B cell (primary cell): ENCODE measurements at regions not wholly inside any gene's neighbourhood (a gene's known extent, or its start where the extent isn't known, plus 50 kb on each side); places are given as distances from the start of the nearest gene placed in this dataset.

Source experiments
- ATAC-seq: fragments of 200-7000 bp; cut with Tn5 transposase; one replicate; pipeline ENCODE4 v1.10.0; 2021; ENCODE audit warnings: low read depth, mild to moderate bottlenecking, moderate number of reproducible peaks, moderate library complexity
- CTCF ChIA-PET: fragments of 350-600 bp; sonication (Branson Sonifier 250); formaldehyde crosslinking; loops from one replicate; lab custom pipeline; 2021; ENCODE audit warnings: antibody characterized with exemption, inconsistent platforms; lab: Charles Lee
- POLR2A ChIA-PET: fragments of 350-600 bp; sonication (Branson Sonifier 250); formaldehyde crosslinking; loops from one replicate; lab custom pipeline; 2021; ENCODE audit warnings: antibody characterized with exemption; lab: Charles Lee
- DNase-seq: peaks from one replicate; pipeline ENCODE4 v3.0.0; 2013
- H2AFZ ChIP-seq: 2 replicates; pipeline ENCODE4 v1.6.1; 2012; ENCODE audit warnings: mild to moderate bottlenecking, low read depth, low read length; ENCODE audit not compliant: insufficient read depth, poor library complexity, severe bottlenecking
- H3K27ac ChIP-seq, 2 donors: 1 replicate in 1 of 2; 2 replicates in 1 of 2; pipeline ENCODE4 v1.5.1; 2012 to 2013; ENCODE audit warnings: low read length in 2 of 2, mild to moderate bottlenecking in 2 of 2, moderate library complexity in 1 of 2
- H3K27me3 ChIP-seq, 4 experiments: fragments of 200-600 bp in 1 of 4; sonication (generic) in 1 of 4; replicated peaks in 1 of 4; 1 replicate in 2 of 4; 2 replicates in 2 of 4; pipeline versions ENCODE4 v1.6.1 to v1.7.0; 2013 to 2016; ENCODE audit warnings: low read length in 3 of 4, mild to moderate bottlenecking in 2 of 4, mixed read lengths in 1 of 4, moderate library complexity in 1 of 4; ENCODE audit not compliant: insufficient read depth in 4 of 4, control insufficient read depth in 3 of 4; ENCODE audit errors: control extremely low read depth in 1 of 4
- H3K36me3 ChIP-seq, 2 experiments: replicated peaks in 1 of 2; 1 replicate in 1 of 2; 2 replicates in 1 of 2; pipeline versions ENCODE4 v1.6.1 to v1.7.1; 2013; ENCODE audit warnings: low read length in 1 of 2; ENCODE audit not compliant: insufficient read depth in 2 of 2, control insufficient read depth in 1 of 2; ENCODE audit errors: control extremely low read depth in 1 of 2, extremely low read depth in 1 of 2
- H3K4me1 ChIP-seq, 2 donors: fragments of 200-600 bp in 1 of 2; sonication (generic) in 1 of 2; 1 replicate in 1 of 2; 2 replicates in 1 of 2; pipeline versions ENCODE4 v1.5.1 to v1.6.1; 2013 to 2017; ENCODE audit warnings: low read length in 2 of 2; ENCODE audit not compliant: control insufficient read depth in 2 of 2, insufficient read depth in 2 of 2
- H3K4me2 ChIP-seq: replicated peaks from 2 replicates; pipeline ENCODE3; 2012; ENCODE audit warnings: mild to moderate bottlenecking, low read depth, low read length; ENCODE audit not compliant: poor library complexity, severe bottlenecking
- H3K4me3 ChIP-seq, 5 experiments: fragments of 200-600 bp in 1 of 5; sonication (generic) in 1 of 5; 1 replicate in 3 of 5; 2 replicates in 2 of 5; pipeline versions ENCODE4 v1.5.1 to v1.7.0; 2011 to 2016; ENCODE audit warnings: low read length in 4 of 5, mild to moderate bottlenecking in 4 of 5, low read depth in 2 of 5, control low read depth in 1 of 5, moderate library complexity in 1 of 5; ENCODE audit not compliant: insufficient read depth in 1 of 5; ENCODE audit errors: control extremely low read depth in 1 of 5, extremely low read depth in 1 of 5
- H3K79me2 ChIP-seq: fragments of 200-600 bp; sonication (generic); one replicate; pipeline ENCODE4 v1.6.0; 2016; ENCODE audit warnings: low read length; ENCODE audit not compliant: control insufficient read depth, insufficient read depth
- H3K9ac ChIP-seq: fragments of 200-600 bp; sonication (generic); 2 replicates; pipeline ENCODE4 v1.6.1; 2017; ENCODE audit warnings: mild to moderate bottlenecking, low read length, moderate library complexity
- H3K9me3 ChIP-seq, 3 donors: one replicate each; pipeline versions ENCODE4 v1.6.1 to v1.7.1; 2013; ENCODE audit warnings: low read length in 2 of 3; ENCODE audit not compliant: control insufficient read depth in 2 of 3, insufficient read depth in 1 of 3; ENCODE audit errors: control extremely low read depth in 1 of 3
- H4K20me1 ChIP-seq: 2 replicates; pipeline ENCODE4 v1.6.0; 2012; ENCODE audit warnings: mild to moderate bottlenecking, low read length; ENCODE audit not compliant: insufficient read depth, control insufficient read depth, poor library complexity, severe bottlenecking
- H3K27ac Mint-ChIP-seq: one replicate; pipeline ENCODE4 v1.8.0; 2021; ENCODE audit warnings: mixed read lengths
- H3K27me3 Mint-ChIP-seq: one replicate; pipeline ENCODE4 v1.8.0; 2021; ENCODE audit warnings: mixed read lengths
- H3K4me1 Mint-ChIP-seq: one replicate; pipeline ENCODE4 v1.8.0; 2021; ENCODE audit warnings: mixed read lengths
- H3K4me3 Mint-ChIP-seq: one replicate; pipeline ENCODE4 v1.8.0; 2021; ENCODE audit warnings: mixed read lengths
- H3K9me3 Mint-ChIP-seq: one replicate; pipeline ENCODE4 v1.8.0; 2022; ENCODE audit warnings: mixed read lengths; ENCODE audit not compliant: insufficient read depth
- EZH2 ChIP-seq: IDR thresholded peaks from 2 replicates; pipeline ENCODE4 v1.6.1; 2012; ENCODE audit warnings: borderline replicate concordance, low read depth, mild to moderate bottlenecking, moderate library complexity, low read length; ENCODE audit not compliant: insufficient read depth, poor library complexity, severe bottlenecking
- whole genome bisulfite sequencing: methylation state at CpG from one replicate; pipeline ENCODE4 v1.1.5; 2013; ENCODE audit warnings: missing lambda C conversion rate; ENCODE audit not compliant: insufficient coverage; 5-methylcytosine and 5-hydroxymethylcytosine counted together
- intact Hi-C: fragments of 100-400 bp; cut with micrococcal nuclease; formaldehyde crosslinking; loops from one replicate; pipeline ENCODE4 v1.10.0; 2022
- TF ChIP-seq, protein P1 (sequence below): fragments of 200-600 bp; IDR thresholded peaks from one replicate; pipeline ENCODE4 v1.8.0; 2022; ENCODE audit warnings: antibody characterized with exemption, mild to moderate bottlenecking

DNA sequence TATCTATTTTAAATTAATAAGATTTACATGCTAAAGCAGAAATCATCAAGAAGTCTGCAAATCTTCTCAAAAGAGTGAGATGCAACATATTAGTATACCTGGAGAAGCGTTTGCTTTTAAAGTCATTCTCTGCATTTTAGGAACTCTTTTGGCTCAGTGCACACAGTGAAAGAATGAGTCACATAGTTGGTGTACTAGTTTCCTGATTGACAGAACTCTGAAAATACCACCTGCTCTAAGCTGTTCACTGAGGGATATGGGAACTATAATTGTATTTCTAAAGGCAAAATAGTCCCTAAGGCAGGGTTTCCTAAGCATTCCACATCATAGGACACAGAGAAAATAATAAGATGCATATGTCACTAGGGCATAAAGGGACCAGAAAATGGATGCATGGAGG, 838.5 kb downstream of the DIPK2A start:
- DNase-seq (no peak), ATAC-seq (no peak)
- TF ChIP-seq EZH2, result no peak
- TF ChIP-seq, protein P1, sequence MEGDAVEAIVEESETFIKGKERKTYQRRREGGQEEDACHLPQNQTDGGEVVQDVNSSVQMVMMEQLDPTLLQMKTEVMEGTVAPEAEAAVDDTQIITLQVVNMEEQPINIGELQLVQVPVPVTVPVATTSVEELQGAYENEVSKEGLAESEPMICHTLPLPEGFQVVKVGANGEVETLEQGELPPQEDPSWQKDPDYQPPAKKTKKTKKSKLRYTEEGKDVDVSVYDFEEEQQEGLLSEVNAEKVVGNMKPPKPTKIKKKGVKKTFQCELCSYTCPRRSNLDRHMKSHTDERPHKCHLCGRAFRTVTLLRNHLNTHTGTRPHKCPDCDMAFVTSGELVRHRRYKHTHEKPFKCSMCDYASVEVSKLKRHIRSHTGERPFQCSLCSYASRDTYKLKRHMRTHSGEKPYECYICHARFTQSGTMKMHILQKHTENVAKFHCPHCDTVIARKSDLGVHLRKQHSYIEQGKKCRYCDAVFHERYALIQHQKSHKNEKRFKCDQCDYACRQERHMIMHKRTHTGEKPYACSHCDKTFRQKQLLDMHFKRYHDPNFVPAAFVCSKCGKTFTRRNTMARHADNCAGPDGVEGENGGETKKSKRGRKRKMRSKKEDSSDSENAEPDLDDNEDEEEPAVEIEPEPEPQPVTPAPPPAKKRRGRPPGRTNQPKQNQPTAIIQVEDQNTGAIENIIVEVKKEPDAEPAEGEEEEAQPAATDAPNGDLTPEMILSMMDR, result no peak
- no peaks in the 10 kb centered on the region for H3K27me3 Mint-ChIP-seq
- no peak overlapping the region for H3K4me3 Mint-ChIP-seq
- no CpG with 5 or more reads among the region's 1 CpG for WGBS
- Histone ChIP-seq H3K36me3 (no peaks in the 10 kb centered on the region), H3K4me3 (no peak overlapping the region), H3K4me1 (no peaks in the 10 kb centered on the region), H4K20me1 (no peaks in the 10 kb centered on the region), H3K9me3 (peaks cover 0 to 10% (median 0%) of the 10 kb centered on the region in 3 donors), H3K9ac (no peak overlapping the region), H3K4me2 (no peak overlapping the region), H3K27ac (no peak overlapping the region), H3K27me3 (no peaks in the 10 kb centered on the region), H3K79me2 (no peaks in the 10 kb centered on the region), H2AFZ (no peak overlapping the region)
- H3K27ac Mint-ChIP-seq, result no peak overlapping the region
- POLR2A ChIA-PET, result no interaction called here
- H3K9me3 Mint-ChIP-seq, result peaks cover 5% of the 10 kb centered on the region
- CTCF ChIA-PET, result no interaction called here
- intact Hi-C loops, result no loop called here
- H3K4me1 Mint-ChIP-seq, result no peaks in the 10 kb centered on the region

DNA sequence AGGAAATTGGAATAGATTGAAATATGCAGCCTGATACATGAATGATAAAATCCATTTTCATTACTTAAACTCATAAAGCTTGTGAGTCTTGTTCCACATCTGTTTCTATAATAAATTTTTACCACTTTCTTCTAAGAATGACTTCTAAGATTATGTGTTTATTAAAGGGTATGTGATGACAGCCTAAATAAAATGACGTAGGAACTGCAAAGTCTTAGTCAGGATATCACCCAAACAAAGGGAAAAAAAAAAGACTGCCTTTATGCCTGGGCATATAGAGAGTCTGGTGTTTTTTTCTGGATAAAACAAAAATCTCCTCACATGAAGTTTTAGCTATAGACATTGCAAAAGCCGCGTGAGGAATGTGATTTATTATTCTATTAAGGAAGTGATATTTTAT, 844.0 kb downstream of the DIPK2A start:
- H2AFZ ChIP-seq, result no peak overlapping the region
- H3K4me2 ChIP-seq, result no peak overlapping the region
- H3K27ac Mint-ChIP-seq, result no peak overlapping the region
- no peak overlapping the region for H3K4me3 ChIP-seq
- ChIA-PET CTCF (no interaction called here), POLR2A (no interaction called here)
- TF ChIP-seq EZH2, result no peak
- TF ChIP-seq, protein P1, result no peak
- no peaks in the 10 kb centered on the region for H3K79me2 ChIP-seq
- no CpG with 5 or more reads among the region's 3 CpGs for WGBS
- H3K9me3 Mint-ChIP-seq, result no peaks in the 10 kb centered on the region
- no peaks in the 10 kb centered on the region for H3K27me3 Mint-ChIP-seq
- H3K36me3 ChIP-seq, result no peaks in the 10 kb centered on the region
- no peak overlapping the region for H3K4me3 Mint-ChIP-seq
- H3K9me3 ChIP-seq, result no peaks in the 10 kb centered on the region
- no peaks in the 10 kb centered on the region for H3K4me1 ChIP-seq
- H4K20me1 ChIP-seq, result no peaks in the 10 kb centered on the region
- H3K27ac ChIP-seq, result no peak overlapping the region
- DNase-seq, result no peak
- H3K9ac ChIP-seq, result no peak overlapping the region
- no peak for ATAC-seq
- intact Hi-C loops, result no loop called here
- no peaks in the 10 kb centered on the region for H3K4me1 Mint-ChIP-seq
- H3K27me3 ChIP-seq, result no peaks in the 10 kb centered on the region
